ENCODE measurements at regions not wholly inside any gene's neighbourhood (a gene's known extent, or its start where the extent isn't known, plus 50 kb on each side); places are given as distances from the start of the nearest gene placed in this dataset.

- no peak for DNase-seq (ENCODE audit: low read depth)
- H3K4me3 ChIP-seq (ENCODE audit: low read length): no peak overlapping the region
- no peak for TF ChIP-seq CTCF (conservative IDR thresholded peaks at IDR 0.05; ENCODE audit: low read depth, low read length)
Observed at GRCh38 chr5:165906871-165907270, 2384.6 kb upstream of the WWC1 start.

- no peak for DNase-seq (ENCODE audit: low read depth)
- no peak for TF ChIP-seq CTCF (conservative IDR thresholded peaks at IDR 0.05; ENCODE audit: low read depth, low read length)
- no peak overlapping the region for H3K4me3 ChIP-seq (ENCODE audit: low read length)
Observed at GRCh38 chr5:165913059-165913458, 2378.4 kb upstream of the WWC1 start.

GRCh38 chr5:165914456-165914855, 2377.0 kb upstream of the WWC1 start:
- TF ChIP-seq CTCF (conservative IDR thresholded peaks at IDR 0.05; ENCODE audit: low read depth, low read length): no peak
- no peak for DNase-seq (ENCODE audit: low read depth)
- H3K4me3 ChIP-seq (ENCODE audit: low read length): no peak overlapping the region

GRCh38 chr5:165919196-165919595, 2372.2 kb upstream of the WWC1 start:
- no peak for DNase-seq (ENCODE audit: low read depth)
- H3K4me3 ChIP-seq (ENCODE audit: low read length): no peak overlapping the region
- no peak for TF ChIP-seq CTCF (conservative IDR thresholded peaks at IDR 0.05; ENCODE audit: low read depth, low read length)

GRCh38 chr5:165920655-165921054, 2370.8 kb upstream of the WWC1 start:
- DNase-seq (ENCODE audit: low read depth): no peak
- TF ChIP-seq CTCF (conservative IDR thresholded peaks at IDR 0.05; ENCODE audit: low read depth, low read length): no peak
- H3K4me3 ChIP-seq (ENCODE audit: low read length): no peak overlapping the region

- no peak for TF ChIP-seq CTCF (conservative IDR thresholded peaks at IDR 0.05; ENCODE audit: low read depth, low read length)
- no peak overlapping the region for H3K4me3 ChIP-seq (ENCODE audit: low read length)
- no peak for DNase-seq (ENCODE audit: low read depth)
Observed at GRCh38 chr5:165928971-165929370, 2362.5 kb upstream of the WWC1 start.

GRCh38 chr5:165940541-165940940, 2350.9 kb upstream of the WWC1 start:
- no peak overlapping the region for H3K4me3 ChIP-seq (ENCODE audit: low read length)
- no peak for TF ChIP-seq CTCF (conservative IDR thresholded peaks at IDR 0.05; ENCODE audit: low read depth, low read length)
- no peak for DNase-seq (ENCODE audit: low read depth)
